ENCODE measurements at regions not wholly inside any gene's neighbourhood (a gene's known extent, or its start where the extent isn't known, plus 50 kb on each side); places are given as distances from the start of the nearest gene placed in this dataset.
"Not testable (repeated sequence)": the region's sequence is repeated elsewhere in the genome, so short reads cannot be mapped to it uniquely, and the experiment has no call there.

GRCh38 chr7:97234494-97234893 lies 117.0 kb downstream of the SDHAF3 start:
- DNase-seq (ENCODE audit: low read depth): not testable (repeated sequence)

GRCh38 chr7:97246317-97246716 lies 128.8 kb downstream of the SDHAF3 start:
- DNase-seq (ENCODE audit: low read depth): no peak
- no peak for TF ChIP-seq CTCF (IDR thresholded peaks at IDR 0.05; ENCODE audit: low read length, missing control alignments)
- H3K4me3 ChIP-seq (replicated peaks; ENCODE audit: low read depth, low read length): no peak overlapping the region

More at GRCh38 chr7:97234494-97234893, 117.0 kb downstream of the SDHAF3 start:
- H3K4me3 ChIP-seq (replicated peaks; ENCODE audit: low read depth, low read length): not testable (repeated sequence)

GRCh38 chr7:97258187-97258586 lies 140.7 kb downstream of the SDHAF3 start:
- not testable (repeated sequence) for H3K4me3 ChIP-seq (replicated peaks; ENCODE audit: low read depth, low read length); DNase-seq (ENCODE audit: low read depth)

GRCh38 chr7:97269741-97270140 lies 152.2 kb downstream of the SDHAF3 start:
- H3K4me3 ChIP-seq (replicated peaks; ENCODE audit: low read depth, low read length): no peak overlapping the region
- DNase-seq (ENCODE audit: low read depth): peak; percentile 40
- no peak for TF ChIP-seq CTCF (IDR thresholded peaks at IDR 0.05; ENCODE audit: low read length, missing control alignments)

- no peak for DNase-seq (ENCODE audit: low read depth)
- no peak for TF ChIP-seq CTCF (IDR thresholded peaks at IDR 0.05; ENCODE audit: low read length, missing control alignments)
- no peak overlapping the region for H3K4me3 ChIP-seq (replicated peaks; ENCODE audit: low read depth, low read length)
Observed at GRCh38 chr7:97270280-97270679, 152.8 kb downstream of the SDHAF3 start.

- H3K4me3 ChIP-seq (replicated peaks; ENCODE audit: low read depth, low read length): no peak overlapping the region
- DNase-seq (ENCODE audit: low read depth): no peak
- no peak for TF ChIP-seq CTCF (IDR thresholded peaks at IDR 0.05; ENCODE audit: low read length, missing control alignments)
Observed at GRCh38 chr7:97271619-97272018, 154.1 kb downstream of the SDHAF3 start.

GRCh38 chr7:97272237-97272975 lies 154.9 kb downstream of the SDHAF3 start:
- TF ChIP-seq CTCF (IDR thresholded peaks at IDR 0.05; ENCODE audit: low read length, missing control alignments): no peak
- DNase-seq (ENCODE audit: low read depth): no peak
- H3K4me3 ChIP-seq (replicated peaks; ENCODE audit: low read depth, low read length): no peak overlapping the region

GRCh38 chr7:97275475-97275874 lies 158.0 kb downstream of the SDHAF3 start:
- DNase-seq (ENCODE audit: low read depth): no peak
- TF ChIP-seq CTCF (IDR thresholded peaks at IDR 0.05; ENCODE audit: low read length, missing control alignments): no peak
- H3K4me3 ChIP-seq (replicated peaks; ENCODE audit: low read depth, low read length): no peak overlapping the region
